Stomach (tissue), 8 donors: ENCODE measurements at regions not wholly inside any gene's neighbourhood (a gene's known extent, or its start where the extent isn't known, plus 50 kb on each side); places are given as distances from the start of the nearest gene placed in this dataset.

Source experiments
- DNase-seq, 2 donors: peaks; one replicate each; pipeline versions ENCODE4 v3.0.0 to v3.0.0-alpha.2; 2013 to 2019
- H3K27ac ChIP-seq, 5 donors: fragments of 200-600 bp in 4 of 5; sonication (generic) in 4 of 5; one replicate each; pipeline ENCODE4 v1.5.1; 2013 to 2019; ENCODE audit warnings: mild to moderate bottlenecking in 1 of 5, moderate library complexity in 1 of 5
- H3K27me3 ChIP-seq, 3 donors: fragments of 200-600 bp; sonication (generic); one replicate each; pipeline ENCODE4 v1.5.1; 2017 to 2019; ENCODE audit warnings: mixed run types in 1 of 3
- H3K36me3 ChIP-seq, 4 donors: fragments of 200-600 bp; sonication (generic); 1 replicate in 3 of 4; 2 replicates in 1 of 4; pipeline ENCODE4 v1.5.1; 2016 to 2019
- H3K4me1 ChIP-seq, 4 donors: fragments of 200-600 bp; sonication (generic); one replicate each; pipeline ENCODE4 v1.5.1; 2016 to 2019
- H3K4me3 ChIP-seq, 4 donors: fragments of 200-600 bp; sonication (generic) in 3 of 4; one replicate each; pipeline ENCODE4 v1.5.1; 2016 to 2019; ENCODE audit warnings: mild to moderate bottlenecking in 1 of 4
- H3K9me3 ChIP-seq, 4 donors: fragments of 200-600 bp; sonication (generic); one replicate each; pipeline ENCODE4 v1.5.1; 2016 to 2019
- EP300 ChIP-seq: sonication (generic); formaldehyde crosslinking; IDR thresholded peaks from one replicate; pipeline ENCODE4 v1.6.1; 2017; ENCODE audit warnings: antibody characterized with exemption
- POLR2A ChIP-seq, 4 donors: fragments of 450-650 bp; IDR thresholded peaks; one replicate each; pipeline ENCODE4 v1.6.1; 2016; ENCODE audit warnings: antibody characterized with exemption in 4 of 4, control low read depth in 2 of 4, mild to moderate bottlenecking in 1 of 4, moderate library complexity in 1 of 4
- POLR2AphosphoS5 ChIP-seq, 3 donors: sonication (generic); formaldehyde crosslinking; IDR thresholded peaks; one replicate each; pipeline ENCODE4 v1.6.1; 2016; ENCODE audit warnings: antibody characterized with exemption in 3 of 3
- WGBS, 5 donors: extraction: QIAGEN DNeasy Blood & Tissue Kit in 3 of 5; methylation state at CpG; one replicate each; pipeline versions ENCODE4 v1.1.5 to v1.1.7; 2013 to 2018; 5-methylcytosine and 5-hydroxymethylcytosine counted together
- intact Hi-C: fragments of 100-400 bp; cut with DNase I; formaldehyde crosslinking; loops from one replicate; pipeline ENCODE4 v1.15.1; 2023; ENCODE audit warnings: low total_unique reads
- TF ChIP-seq, protein P1 (sequence below), 7 experiments: fragments of 450-650 bp in 4 of 7; fragments of 200-600 bp in 3 of 7; sonication (generic) in 3 of 7; IDR thresholded peaks; one replicate each; pipeline ENCODE4 v1.5.1; 2016 to 2019; ENCODE audit warnings: antibody characterized with exemption in 7 of 7, control low read depth in 2 of 7, mild to moderate bottlenecking in 1 of 7
- donor health status: healthy with polysubstance abuse.
- donor health status: Bipolar disorder and iron deficiency.
- donor health status: healthy.

DNA sequence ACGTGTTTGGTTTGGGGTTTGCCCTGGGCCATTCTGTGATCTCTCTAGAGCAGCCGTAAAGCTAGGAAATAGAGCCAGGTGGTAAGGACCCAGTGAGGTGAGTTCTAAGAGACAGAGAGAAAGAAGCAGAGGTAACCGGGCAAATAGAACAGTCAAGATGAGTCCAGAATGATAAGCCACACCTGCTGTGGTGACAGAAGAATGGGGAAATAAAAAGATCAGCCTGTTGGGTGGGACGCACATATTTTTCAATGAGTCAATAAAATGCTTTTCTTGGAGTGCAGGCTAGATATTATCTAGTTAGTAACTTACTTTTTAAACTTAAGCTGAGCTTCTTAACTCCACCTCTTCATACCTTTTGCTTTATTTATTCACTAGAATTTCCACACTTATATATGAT is 135.0 kb downstream of the NFKBIZ start:
- no peaks in the 10 kb centered on the region for H3K36me3 ChIP-seq
- H3K27me3 ChIP-seq, result no peaks in the 10 kb centered on the region
- TF ChIP-seq, protein P1, sequence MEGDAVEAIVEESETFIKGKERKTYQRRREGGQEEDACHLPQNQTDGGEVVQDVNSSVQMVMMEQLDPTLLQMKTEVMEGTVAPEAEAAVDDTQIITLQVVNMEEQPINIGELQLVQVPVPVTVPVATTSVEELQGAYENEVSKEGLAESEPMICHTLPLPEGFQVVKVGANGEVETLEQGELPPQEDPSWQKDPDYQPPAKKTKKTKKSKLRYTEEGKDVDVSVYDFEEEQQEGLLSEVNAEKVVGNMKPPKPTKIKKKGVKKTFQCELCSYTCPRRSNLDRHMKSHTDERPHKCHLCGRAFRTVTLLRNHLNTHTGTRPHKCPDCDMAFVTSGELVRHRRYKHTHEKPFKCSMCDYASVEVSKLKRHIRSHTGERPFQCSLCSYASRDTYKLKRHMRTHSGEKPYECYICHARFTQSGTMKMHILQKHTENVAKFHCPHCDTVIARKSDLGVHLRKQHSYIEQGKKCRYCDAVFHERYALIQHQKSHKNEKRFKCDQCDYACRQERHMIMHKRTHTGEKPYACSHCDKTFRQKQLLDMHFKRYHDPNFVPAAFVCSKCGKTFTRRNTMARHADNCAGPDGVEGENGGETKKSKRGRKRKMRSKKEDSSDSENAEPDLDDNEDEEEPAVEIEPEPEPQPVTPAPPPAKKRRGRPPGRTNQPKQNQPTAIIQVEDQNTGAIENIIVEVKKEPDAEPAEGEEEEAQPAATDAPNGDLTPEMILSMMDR (IDR thresholded peaks at IDR 0.05), result no peak
- TF ChIP-seq EP300 (no peak), POLR2AphosphoS5 (IDR thresholded peaks at IDR 0.05) (no peak), POLR2A (IDR thresholded peaks at IDR 0.05) (no peak)
- H3K9me3 ChIP-seq, result no peaks in the 10 kb centered on the region
- 64 to 83% (median 70%) methylated on average over 4 of the region's 4 CpGs for WGBS, 5 donors
- DNase-seq, result no peak
- intact Hi-C loops, result no loop called here
- H3K4me3 ChIP-seq, result no peak overlapping the region
- H3K4me1 ChIP-seq, result no peaks in the 10 kb centered on the region
- no peak overlapping the region for H3K27ac ChIP-seq

- Histone ChIP-seq H3K9me3 (no peaks in the 10 kb centered on the region), H3K4me1 (no peaks in the 10 kb centered on the region), H3K27ac (no peak overlapping the region), H3K4me3 (no peak overlapping the region), H3K36me3 (no peaks in the 10 kb centered on the region), H3K27me3 (no peaks in the 10 kb centered on the region)
- DNase-seq, result no peak
- intact Hi-C loops, result no loop called here
- WGBS, 5 donors, result 76 to 86% (median 86%) methylated on average over 3 of the region's 3 CpGs
- no peak for TF ChIP-seq POLR2A (IDR thresholded peaks at IDR 0.05)
- no peak for TF ChIP-seq EP300
- TF ChIP-seq, protein P1 (IDR thresholded peaks at IDR 0.05), result no peak
- TF ChIP-seq POLR2AphosphoS5 (IDR thresholded peaks at IDR 0.05), result no peak
Measured at GRCh38 chr3:101988596-101988995, 139.3 kb downstream of the NFKBIZ start.

GRCh38 chr3:101989578-101990200 is 140.4 kb downstream of the NFKBIZ start:
- H3K27me3 ChIP-seq, result no peaks in the 10 kb centered on the region
- WGBS, 5 donors, result 82 to 97% (median 96%) methylated on average over 5 of the region's 5 CpGs
- no peaks in the 10 kb centered on the region for H3K4me1 ChIP-seq
- intact Hi-C loops, result no loop called here
- DNase-seq, result no peak
- TF ChIP-seq, protein P1 (IDR thresholded peaks at IDR 0.05), result no peak
- TF ChIP-seq EP300 (no peak), POLR2AphosphoS5 (IDR thresholded peaks at IDR 0.05) (no peak), POLR2A (IDR thresholded peaks at IDR 0.05) (no peak)
- H3K9me3 ChIP-seq, result no peaks in the 10 kb centered on the region
- H3K36me3 ChIP-seq, result no peaks in the 10 kb centered on the region
- H3K4me3 ChIP-seq, result no peak overlapping the region
- no peak overlapping the region for H3K27ac ChIP-seq

- 67 to 79% (median 69%) methylated on average over 2 of the region's 2 CpGs for WGBS, 5 donors
- TF ChIP-seq POLR2A (IDR thresholded peaks at IDR 0.05), result no peak
- TF ChIP-seq EP300, result no peak
- TF ChIP-seq, protein P1 (IDR thresholded peaks at IDR 0.05), result no peak
- TF ChIP-seq POLR2AphosphoS5 (IDR thresholded peaks at IDR 0.05), result no peak
- H3K36me3 ChIP-seq, result no peaks in the 10 kb centered on the region
- intact Hi-C loops, result no loop called here
- no peak overlapping the region for H3K4me3 ChIP-seq
- no peak for DNase-seq
- H3K9me3 ChIP-seq, result no peaks in the 10 kb centered on the region
- no peak overlapping the region for H3K27ac ChIP-seq
- no peaks in the 10 kb centered on the region for H3K4me1 ChIP-seq
- H3K27me3 ChIP-seq, result no peaks in the 10 kb centered on the region
Measured at GRCh38 chr3:101992863-101993262, 143.5 kb downstream of the NFKBIZ start.
